ENCODE measurements at regions not wholly inside any gene's neighbourhood (a gene's known extent, or its start where the extent isn't known, plus 50 kb on each side); places are given as distances from the start of the nearest gene placed in this dataset.
"Not testable (repeated sequence)": the region's sequence is repeated elsewhere in the genome, so short reads cannot be mapped to it uniquely, and the experiment has no call there.

GRCh38 chr10:81644485-81644884, 230.5 kb upstream of the NRG3 start:
- not testable (repeated sequence) for TF ChIP-seq CTCF (IDR thresholded peaks at IDR 0.05; ENCODE audit: low read depth, low read length, poor library complexity, severe bottlenecking); EZH2phosphoT487 (IDR thresholded peaks at IDR 0.05; ENCODE audit: borderline replicate concordance, low read length)

All from DOHH2 (cell line).